ENCODE measurements at regions not wholly inside any gene's neighbourhood (a gene's known extent, or its start where the extent isn't known, plus 50 kb on each side); places are given as distances from the start of the nearest gene placed in this dataset.
"Not testable (repeated sequence)": the region's sequence is repeated elsewhere in the genome, so short reads cannot be mapped to it uniquely, and the experiment has no call there.

GRCh38 chrX:95218976-95219375 is 1465.7 kb upstream of the DIAPH2 start:
- intact Hi-C loops (cut with micrococcal nuclease): no loop called here

DNA sequence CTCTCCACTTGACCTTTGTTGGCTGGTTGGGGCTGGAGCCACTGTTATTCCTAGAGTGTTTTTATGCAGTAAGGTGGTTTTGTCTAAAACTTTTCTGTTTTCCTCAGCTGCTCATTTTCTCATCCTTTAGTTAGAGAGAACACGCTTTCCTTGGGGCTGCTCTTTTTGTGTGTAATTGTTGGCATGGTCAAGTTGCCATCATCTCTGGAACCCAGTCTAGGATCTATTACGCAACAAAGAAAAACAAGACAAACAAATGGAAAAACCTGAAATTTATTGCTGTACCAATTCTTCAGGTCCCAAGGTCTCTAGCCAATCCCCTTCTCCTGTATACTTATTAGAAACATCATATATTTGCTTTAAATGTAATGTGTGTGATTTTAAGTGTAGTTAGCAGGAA is 1436.3 kb upstream of the DIAPH2 start:
- intact Hi-C loops (cut with micrococcal nuclease): no loop called here

- intact Hi-C loops (cut with micrococcal nuclease): no loop called here
These were observed 1394.2 kb upstream of the DIAPH2 start for GRCh38 chrX:95290455-95290854.

GRCh38 chrX:95291561-95291960 is 1393.1 kb upstream of the DIAPH2 start:
- intact Hi-C loops (cut with micrococcal nuclease): no loop called here

DNA sequence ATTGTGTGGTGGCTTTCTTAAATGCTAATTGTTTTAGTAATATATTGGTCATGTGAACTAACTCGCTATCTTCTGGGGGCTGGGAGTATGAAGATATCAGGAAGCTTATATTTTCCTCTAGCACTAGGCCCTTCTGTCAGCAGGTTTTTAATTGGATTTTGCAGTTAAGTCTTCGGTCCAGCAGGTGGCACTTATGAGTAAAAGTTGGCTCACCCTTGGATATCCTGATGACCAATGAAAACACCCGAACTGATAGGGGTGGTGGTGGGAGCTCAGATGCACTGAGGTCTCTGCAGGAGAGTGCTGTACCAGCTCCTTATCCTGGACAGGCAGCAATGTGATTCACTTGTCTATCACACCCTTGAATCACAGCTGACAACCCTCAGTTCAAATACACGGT is 1365.8 kb upstream of the DIAPH2 start:
- intact Hi-C loops (cut with micrococcal nuclease): no loop called here

GRCh38 chrX:95325185-95325584 is 1359.5 kb upstream of the DIAPH2 start:
- intact Hi-C loops (cut with micrococcal nuclease): no loop called here

- intact Hi-C loops (cut with micrococcal nuclease): no loop called here
These were observed 1354.3 kb upstream of the DIAPH2 start for GRCh38 chrX:95330292-95330691.

GRCh38 chrX:95332530-95332929 is 1352.1 kb upstream of the DIAPH2 start:
- intact Hi-C loops (cut with micrococcal nuclease): no loop called here

GRCh38 chrX:95346856-95347255 is 1337.8 kb upstream of the DIAPH2 start:
- intact Hi-C loops (cut with micrococcal nuclease): no loop called here

GRCh38 chrX:95350774-95351488 is 1333.7 kb upstream of the DIAPH2 start:
- intact Hi-C loops (cut with micrococcal nuclease): no loop called here

GRCh38 chrX:95367286-95367685 is 1317.4 kb upstream of the DIAPH2 start:
- intact Hi-C loops (cut with micrococcal nuclease): no loop called here

- intact Hi-C loops (cut with micrococcal nuclease): loop anchor here (10.0 kb wide), 1 partner anchor 62 kb away; no protein-coding TSS in a partner anchor
These were observed 1301.8 kb upstream of the DIAPH2 start for GRCh38 chrX:95382799-95383198.

DNA sequence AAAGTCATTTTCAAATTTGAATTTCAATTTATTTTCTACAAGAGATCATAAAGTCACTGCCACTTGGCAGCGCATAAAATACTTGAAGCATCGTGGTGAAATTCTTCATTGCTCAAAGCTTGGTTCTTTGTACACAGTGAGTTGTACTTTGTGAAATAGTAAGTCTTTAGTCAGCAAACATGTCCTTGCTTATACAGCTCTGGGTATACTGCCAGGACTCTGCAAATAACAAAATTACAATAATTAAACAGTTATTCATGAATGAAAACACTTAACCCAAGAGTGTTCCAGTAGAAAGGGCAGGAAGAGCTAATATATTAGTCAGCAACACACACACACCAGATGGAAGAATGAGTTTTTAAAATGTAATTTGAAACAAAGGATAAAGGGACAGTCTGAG is 1300.9 kb upstream of the DIAPH2 start:
- intact Hi-C loops (cut with micrococcal nuclease): loop anchor here (10.0 kb wide), 1 partner anchor 61 kb away; no protein-coding TSS in a partner anchor

- intact Hi-C loops (cut with micrococcal nuclease): no loop called here
These were observed 1257.3 kb upstream of the DIAPH2 start for GRCh38 chrX:95427389-95427788.

DNA sequence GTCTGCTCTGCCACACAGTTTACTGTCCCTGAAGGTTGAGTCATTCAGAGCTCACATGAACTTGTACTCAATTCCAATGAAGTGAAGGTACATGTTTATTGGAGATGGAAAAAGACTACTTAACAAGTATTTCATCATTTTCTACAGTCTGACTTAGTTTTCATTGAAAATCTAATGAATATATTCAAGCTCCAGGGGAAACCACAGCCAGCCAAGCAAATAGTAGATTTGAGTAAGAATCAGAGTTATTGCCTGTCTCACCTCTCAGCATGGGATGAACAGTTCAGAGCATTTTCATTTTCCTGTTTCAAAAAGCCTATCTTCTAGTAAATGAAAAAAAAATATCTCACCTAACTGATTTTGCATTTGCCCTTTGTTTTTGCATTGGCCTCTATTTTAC is 1249.4 kb upstream of the DIAPH2 start:
- intact Hi-C loops (cut with micrococcal nuclease): no loop called here

DNA sequence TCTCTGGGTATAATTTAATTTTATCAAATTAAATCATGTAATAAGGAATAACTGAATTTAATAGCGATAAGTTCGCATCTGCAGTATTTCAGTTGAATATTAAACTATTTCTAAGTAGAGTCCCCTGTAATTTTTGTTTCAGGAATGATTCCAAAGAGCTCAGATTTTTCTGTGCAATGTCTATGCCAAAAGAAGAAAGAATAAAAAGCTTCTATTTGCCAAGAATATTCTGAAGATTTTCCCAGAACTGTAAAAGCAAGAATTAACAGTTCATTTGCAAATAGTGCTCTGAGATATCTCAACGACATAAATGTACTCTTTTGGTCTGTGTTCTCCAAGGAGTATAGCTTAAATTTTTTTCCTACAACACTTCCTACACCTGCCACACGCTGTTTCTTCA is 1242.8 kb upstream of the DIAPH2 start:
- intact Hi-C loops (cut with micrococcal nuclease): loop anchor here (10.0 kb wide), 1 partner anchor 57 kb away; no protein-coding TSS in a partner anchor

GRCh38 chrX:95484781-95485180 is 1199.9 kb upstream of the DIAPH2 start:
- intact Hi-C loops (cut with micrococcal nuclease): no loop called here

DNA sequence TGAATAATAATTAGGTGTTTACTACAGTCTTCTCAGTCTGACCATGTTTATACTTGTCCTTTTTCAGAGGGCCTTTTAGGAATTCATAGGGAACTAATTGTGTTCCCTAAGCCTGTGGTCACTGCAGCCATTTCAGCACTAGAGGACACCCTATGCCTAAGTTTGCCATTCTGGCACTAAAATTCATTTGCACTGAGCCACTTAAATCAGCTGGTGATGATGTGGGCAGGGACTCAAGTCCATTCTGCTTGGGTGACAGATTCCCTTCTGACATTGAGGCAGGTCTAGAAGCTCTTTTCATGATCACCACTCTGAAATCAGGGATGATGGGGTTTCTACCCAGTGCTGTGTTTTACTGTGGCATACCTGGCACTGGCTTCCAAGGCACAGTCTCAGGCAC is 1178.9 kb upstream of the DIAPH2 start:
- intact Hi-C loops (cut with micrococcal nuclease): no loop called here

GRCh38 chrX:95509474-95509873 is 1175.2 kb upstream of the DIAPH2 start:
- intact Hi-C loops (cut with micrococcal nuclease): no loop called here

DNA sequence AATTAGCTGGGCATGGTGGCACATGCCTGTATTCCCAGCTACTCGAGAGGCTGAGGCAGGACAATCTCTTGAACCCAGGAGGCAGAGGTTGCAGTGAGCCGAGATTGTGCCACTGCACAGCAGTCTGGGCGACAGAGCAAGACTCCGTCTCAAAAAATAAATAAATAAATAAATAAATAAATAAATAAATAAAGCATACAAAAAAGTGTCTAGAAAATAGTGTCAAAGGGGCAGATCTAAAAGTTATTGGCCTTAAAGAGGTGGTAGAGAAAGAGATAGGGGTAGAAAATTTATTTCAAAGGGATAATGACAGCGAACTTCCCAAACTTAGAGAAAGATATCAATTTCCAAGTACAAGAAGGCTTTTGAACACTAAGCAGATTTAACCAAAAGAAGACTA is 1160.6 kb upstream of the DIAPH2 start:
- intact Hi-C loops (cut with micrococcal nuclease): not testable (repeated sequence)

- intact Hi-C loops (cut with micrococcal nuclease): no loop called here
These were observed 1148.5 kb upstream of the DIAPH2 start for GRCh38 chrX:95536111-95536510.

- intact Hi-C loops (cut with micrococcal nuclease): no loop called here
These were observed 1148.0 kb upstream of the DIAPH2 start for GRCh38 chrX:95536661-95537060.

- intact Hi-C loops (cut with micrococcal nuclease): no loop called here
These were observed 1145.6 kb upstream of the DIAPH2 start for GRCh38 chrX:95539041-95539440.

DNA sequence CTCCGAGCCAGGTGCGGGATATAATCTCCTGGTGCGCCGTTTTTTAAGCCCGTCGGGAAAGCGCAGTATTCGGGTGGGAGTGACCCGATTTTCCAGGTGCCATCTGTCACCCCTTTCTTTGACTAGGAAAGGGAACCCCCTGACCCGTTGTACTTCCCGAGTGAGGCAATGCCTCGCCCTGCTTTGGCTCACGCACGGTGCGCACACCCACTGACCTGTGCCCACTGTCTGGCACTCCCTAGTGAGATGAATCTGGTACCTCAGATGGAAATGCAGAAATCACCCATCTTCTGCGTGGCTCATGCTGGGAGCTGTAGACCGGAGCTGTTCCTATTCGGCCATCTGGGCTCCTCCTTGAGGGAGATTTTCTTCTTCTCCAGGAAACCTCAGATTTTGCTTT is 1135.1 kb upstream of the DIAPH2 start:
- intact Hi-C loops (cut with micrococcal nuclease): not testable (repeated sequence)

All from T-helper 2 cell treated with Interferon-gamma antibody and Interleukin-4, amounts not matched to agents 100 ng/mL and 5 ng/mL, for 36 hours (primary cell).